Upper lobe of left lung (tissue), 4 donors: ENCODE measurements at regions not wholly inside any gene's neighbourhood (a gene's known extent, or its start where the extent isn't known, plus 50 kb on each side); places are given as distances from the start of the nearest gene placed in this dataset.

Experiments used
- POLR2AphosphoS5 ChIP-seq, 2 donors: sonication (generic); formaldehyde crosslinking; IDR thresholded peaks; one replicate each; pipeline ENCODE4 v1.5.1; 2017; ENCODE audit warnings: antibody characterized with exemption in 2 of 2
- TF ChIP-seq, protein P1 (sequence below), 6 experiments: fragments of 450-650 bp in 4 of 6; fragments of 200-600 bp in 2 of 6; sonication (generic) in 2 of 6; IDR thresholded peaks; one replicate each; pipeline ENCODE4 v1.5.1; 2016 to 2019; ENCODE audit warnings: antibody characterized with exemption in 6 of 6

DNA sequence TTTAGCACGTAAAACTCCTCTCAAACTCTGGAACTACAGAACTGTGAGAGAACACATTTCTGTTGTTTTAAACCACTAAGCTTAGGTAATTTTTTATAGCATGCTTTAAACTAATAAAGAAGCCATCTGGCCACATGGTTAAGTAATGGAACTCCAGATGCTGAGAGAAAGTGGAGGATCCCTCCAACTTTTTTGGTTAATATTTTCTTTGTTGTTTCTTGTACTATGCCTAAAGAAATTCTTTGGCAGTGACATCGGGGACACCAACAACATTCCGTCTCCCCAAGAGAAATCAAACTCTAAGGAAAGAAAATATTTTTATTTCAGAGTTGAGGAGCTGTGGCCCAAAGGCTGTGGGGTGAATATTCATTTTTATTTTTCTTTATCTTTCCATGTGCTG lies 734.8 kb upstream of the CDH9 start:
- TF ChIP-seq, protein P1, sequence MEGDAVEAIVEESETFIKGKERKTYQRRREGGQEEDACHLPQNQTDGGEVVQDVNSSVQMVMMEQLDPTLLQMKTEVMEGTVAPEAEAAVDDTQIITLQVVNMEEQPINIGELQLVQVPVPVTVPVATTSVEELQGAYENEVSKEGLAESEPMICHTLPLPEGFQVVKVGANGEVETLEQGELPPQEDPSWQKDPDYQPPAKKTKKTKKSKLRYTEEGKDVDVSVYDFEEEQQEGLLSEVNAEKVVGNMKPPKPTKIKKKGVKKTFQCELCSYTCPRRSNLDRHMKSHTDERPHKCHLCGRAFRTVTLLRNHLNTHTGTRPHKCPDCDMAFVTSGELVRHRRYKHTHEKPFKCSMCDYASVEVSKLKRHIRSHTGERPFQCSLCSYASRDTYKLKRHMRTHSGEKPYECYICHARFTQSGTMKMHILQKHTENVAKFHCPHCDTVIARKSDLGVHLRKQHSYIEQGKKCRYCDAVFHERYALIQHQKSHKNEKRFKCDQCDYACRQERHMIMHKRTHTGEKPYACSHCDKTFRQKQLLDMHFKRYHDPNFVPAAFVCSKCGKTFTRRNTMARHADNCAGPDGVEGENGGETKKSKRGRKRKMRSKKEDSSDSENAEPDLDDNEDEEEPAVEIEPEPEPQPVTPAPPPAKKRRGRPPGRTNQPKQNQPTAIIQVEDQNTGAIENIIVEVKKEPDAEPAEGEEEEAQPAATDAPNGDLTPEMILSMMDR (IDR thresholded peaks at IDR 0.05), result no peak
- TF ChIP-seq POLR2AphosphoS5 (IDR thresholded peaks at IDR 0.05), result no peak
